H1 (cell line): ENCODE measurements at regions not wholly inside any gene's neighbourhood (a gene's known extent, or its start where the extent isn't known, plus 50 kb on each side); places are given as distances from the start of the nearest gene placed in this dataset.

ENCODE experiments used
- CTCF ChIA-PET: fragments of 300-600 bp; sonication (Branson Sonifier 250); formaldehyde crosslinking; loops from one replicate; lab custom pipeline; 2021; ENCODE audit not compliant: partially characterized antibody; lab: Charles Lee
- POLR2A ChIA-PET: fragments of 300-600 bp; sonication (Branson Sonifier 250); formaldehyde crosslinking; loops from one replicate; lab custom pipeline; 2021; ENCODE audit warnings: inconsistent platforms; ENCODE audit not compliant: partially characterized antibody; lab: Charles Lee
- DNase-seq, 2 experiments: peaks; one replicate each; pipeline versions ENCODE4 v3.0.0 to v3.0.0-alpha.2; 2010 to 2022; ENCODE audit warnings: low spot score in 2 of 2, low read depth in 1 of 2, mixed read lengths in 1 of 2
- FAIRE-seq: peaks from 2 replicates; lab custom pipeline; 2011; peaks lifted over from hg19 to GRCh38; lab: Jason Lieb, UNC
- H2AFZ ChIP-seq: 2 replicates; pipeline ENCODE4 v1.8.1; 2012; ENCODE audit warnings: low read length, inconsistent platforms
- H2AK5ac ChIP-seq: 2 replicates; pipeline ENCODE4 v1.6.1; 2013; ENCODE audit warnings: low read depth, low read length
- H2BK120ac ChIP-seq: replicated peaks from 2 replicates; pipeline ENCODE3; 2013; ENCODE audit warnings: low read depth, low read length, inconsistent platforms
- H2BK12ac ChIP-seq: 2 replicates; pipeline ENCODE4 v1.6.1; 2013; ENCODE audit warnings: low read depth, low read length
- H2BK15ac ChIP-seq: 2 replicates; pipeline ENCODE4 v1.6.1; 2013; ENCODE audit warnings: low read length
- H2BK20ac ChIP-seq: 2 replicates; pipeline ENCODE4 v1.6.1; 2013; ENCODE audit warnings: low read length
- H2BK5ac ChIP-seq: 2 replicates; pipeline ENCODE4 v1.6.1; 2013; ENCODE audit warnings: low read depth, low read length
- H3K14ac ChIP-seq: 2 replicates; pipeline ENCODE4 v1.6.1; 2013; ENCODE audit warnings: inconsistent platforms; ENCODE audit not compliant: insufficient read length
- H3K18ac ChIP-seq: 2 replicates; pipeline ENCODE4 v1.6.1; 2013; ENCODE audit warnings: low read length; ENCODE audit errors: extremely low read depth
- H3K23ac ChIP-seq: 2 replicates; pipeline ENCODE4 v1.6.1; 2013; ENCODE audit warnings: inconsistent platforms; ENCODE audit not compliant: insufficient read length
- H3K23me2 ChIP-seq: 2 replicates; pipeline ENCODE4 v1.6.1; 2013; ENCODE audit warnings: low read depth, low read length
- H3K27ac ChIP-seq: 2 replicates; pipeline ENCODE4 v1.6.1; 2011; ENCODE audit warnings: low read depth, low read length, inconsistent platforms
- H3K27me3 ChIP-seq, 4 experiments: replicated peaks in 1 of 4; 1 replicate in 1 of 4; 2 replicates in 3 of 4; pipeline versions ENCODE4 v1.6.1 to v1.8.1; 2011 to 2013; ENCODE audit warnings: low read length in 3 of 4, mild to moderate bottlenecking in 3 of 4, inconsistent platforms in 2 of 4, mixed read lengths in 2 of 4, moderate library complexity in 1 of 4; ENCODE audit not compliant: control insufficient read depth in 3 of 4, insufficient read depth in 3 of 4; ENCODE audit errors: extremely low read depth in 1 of 4
- H3K36me3 ChIP-seq, 4 experiments: 2 replicates each; pipeline versions ENCODE4 v1.6.1 to v1.8.1; 2011 to 2013; ENCODE audit warnings: mild to moderate bottlenecking in 4 of 4, low read length in 3 of 4, moderate library complexity in 2 of 4, control low read depth in 1 of 4, inconsistent platforms in 1 of 4; ENCODE audit not compliant: insufficient read depth in 4 of 4, control insufficient read depth in 2 of 4
- H3K4ac ChIP-seq: replicated peaks from 2 replicates; pipeline ENCODE3; 2013; ENCODE audit warnings: low read length, low read depth, mixed read lengths, inconsistent platforms; ENCODE audit not compliant: insufficient read length
- H3K4me1 ChIP-seq, 4 experiments: replicated peaks in 1 of 4; 1 replicate in 1 of 4; 2 replicates in 3 of 4; pipeline versions ENCODE4 v1.6.1 to v1.8.1; 2011 to 2013; ENCODE audit warnings: low read length in 3 of 4, inconsistent platforms in 2 of 4, mixed read lengths in 1 of 4; ENCODE audit not compliant: insufficient read depth in 4 of 4, control insufficient read depth in 3 of 4
- H3K4me2 ChIP-seq, 2 experiments: 2 replicates each; pipeline versions ENCODE4 v1.6.1 to v1.8.1; 2011 to 2013; ENCODE audit warnings: low read depth in 2 of 2, low read length in 2 of 2, control low read depth in 1 of 2, inconsistent platforms in 1 of 2, mild to moderate bottlenecking in 1 of 2; ENCODE audit not compliant: insufficient read depth in 1 of 2
- H3K4me3 ChIP-seq, 4 experiments: fragments of 200-600, 300-600 bp in 1 of 4; sonication (generic), shearing (Covaris generic), sonication (Bioruptor Twin) in 1 of 4; 2 replicates each; pipeline versions ENCODE4 v1.5.1 to v1.8.1; 2011 to 2016; ENCODE audit warnings: low read length in 4 of 4, low read depth in 3 of 4, control low read depth in 2 of 4, inconsistent platforms in 2 of 4, mild to moderate bottlenecking in 2 of 4, mixed read lengths in 1 of 4, moderate library complexity in 1 of 4; ENCODE audit not compliant: insufficient read depth in 2 of 4; ENCODE audit errors: extremely low read depth in 1 of 4
- H3K56ac ChIP-seq: replicated peaks from 2 replicates; pipeline ENCODE3; 2013; ENCODE audit warnings: low read depth, mild to moderate bottlenecking, mixed read lengths, low read length, inconsistent platforms; ENCODE audit not compliant: insufficient read length
- H3K79me1 ChIP-seq: 2 replicates; pipeline ENCODE4 v1.6.1; 2013; ENCODE audit warnings: low read depth, low read length, control low read depth
- H3K79me2 ChIP-seq, 2 experiments: 2 replicates each; pipeline versions ENCODE4 v1.6.1 to v1.8.1; 2012 to 2013; ENCODE audit warnings: low read length in 2 of 2, mild to moderate bottlenecking in 2 of 2, inconsistent platforms in 1 of 2; ENCODE audit not compliant: insufficient read depth in 2 of 2, control insufficient read depth in 1 of 2
- H3K9ac ChIP-seq, 4 experiments: replicated peaks in 1 of 4; 1 replicate in 1 of 4; 2 replicates in 3 of 4; pipeline versions ENCODE4 v1.6.1 to v1.8.1; 2011 to 2013; ENCODE audit warnings: low read depth in 3 of 4, low read length in 3 of 4, control low read depth in 2 of 4, mild to moderate bottlenecking in 2 of 4, moderate library complexity in 2 of 4, inconsistent platforms in 1 of 4; ENCODE audit errors: extremely low read depth in 1 of 4
- H3K9me3 ChIP-seq, 2 experiments: 2 replicates each; pipeline versions ENCODE4 v1.6.1 to v1.8.1; 2012 to 2013; ENCODE audit warnings: mild to moderate bottlenecking in 2 of 2, moderate library complexity in 2 of 2, control low read depth in 1 of 2, inconsistent platforms in 1 of 2, low read depth in 1 of 2, low read length in 1 of 2, mixed read lengths in 1 of 2; ENCODE audit not compliant: insufficient read depth in 2 of 2
- H4K20me1 ChIP-seq, 2 experiments: replicated peaks in 1 of 2; 2 replicates each; pipeline versions ENCODE3 to v1.8.1; 2011 to 2013; ENCODE audit warnings: inconsistent platforms in 2 of 2, low read length in 2 of 2, mild to moderate bottlenecking in 1 of 2; ENCODE audit not compliant: insufficient read depth in 2 of 2, control insufficient read depth in 1 of 2
- H4K5ac ChIP-seq: 2 replicates; pipeline ENCODE4 v1.6.1; 2013; ENCODE audit warnings: low read length, low read depth, mixed read lengths, inconsistent platforms; ENCODE audit not compliant: insufficient read length
- H4K8ac ChIP-seq: 2 replicates; pipeline ENCODE4 v1.8.0; 2013; ENCODE audit warnings: mild to moderate bottlenecking, moderate library complexity, low read length, inconsistent platforms; ENCODE audit not compliant: insufficient read depth; ENCODE audit errors: extremely low read depth
- H4K91ac ChIP-seq: replicated peaks from 2 replicates; pipeline ENCODE3; 2013; ENCODE audit warnings: low read length, mixed read lengths, inconsistent platforms; ENCODE audit not compliant: insufficient read length
- BRCA1 ChIP-seq: IDR thresholded peaks from 2 replicates; pipeline ENCODE4 v1.6.1; 2012; ENCODE audit warnings: low read depth, low read length, improper control_type of control experiment
- EGR1 ChIP-seq: IDR thresholded peaks from 2 replicates; pipeline ENCODE4 v1.6.1; 2011; ENCODE audit warnings: low read depth, low read length, borderline replicate concordance
- EZH2 ChIP-seq: fragments of 200-600 bp; sonication (generic); IDR thresholded peaks from 2 replicates; pipeline ENCODE4 v1.7.1; 2012; ENCODE audit warnings: low read depth, mild to moderate bottlenecking, moderate library complexity, low read length, inconsistent platforms; ENCODE audit not compliant: severe bottlenecking
- GTF2F1 ChIP-seq: IDR thresholded peaks from 2 replicates; pipeline ENCODE4 v1.6.1; 2012; ENCODE audit warnings: low read depth, low read length, improper control_type of control experiment, borderline replicate concordance
- JUN ChIP-seq: IDR thresholded peaks from 2 replicates; pipeline ENCODE4 v1.6.1; 2011; ENCODE audit warnings: low read depth, mild to moderate bottlenecking, improper control_type of control experiment, low read length
- MAFK ChIP-seq: IDR thresholded peaks from 2 replicates; pipeline ENCODE4 v1.6.1; 2012; ENCODE audit warnings: low read depth, mild to moderate bottlenecking, improper control_type of control experiment, low read length
- NANOG ChIP-seq: IDR thresholded peaks from 2 replicates; pipeline ENCODE4 v1.6.1; 2011; ENCODE audit warnings: low read length, low read depth, mild to moderate bottlenecking, inconsistent platforms; ENCODE audit not compliant: insufficient read depth, poor library complexity, severe bottlenecking
- YY1 ChIP-seq: IDR thresholded peaks from 2 replicates; pipeline ENCODE4 v1.6.1; 2011; ENCODE audit warnings: low read depth, mild to moderate bottlenecking, low read length
- WGBS, 2 experiments: shearing (Covaris generic) in 1 of 2; methylation state at CpG; one replicate each; pipeline versions ENCODE4 v1.1.6 to v1.1.7; 2013 to 2015; ENCODE audit warnings: low lambda C conversion rate in 2 of 2, mixed read lengths in 2 of 2, inconsistent platforms in 1 of 2, low coverage in 1 of 2, missing lambda C conversion rate in 1 of 2; ENCODE audit not compliant: insufficient replicate concordance in 2 of 2, insufficient coverage in 1 of 2, insufficient read length in 1 of 2; ENCODE audit errors: extremely low coverage in 1 of 2, missing lambda C conversion rate in 1 of 2; 5-methylcytosine and 5-hydroxymethylcytosine counted together
- TF ChIP-seq, protein P1 (sequence below): IDR thresholded peaks from 2 replicates; pipeline ENCODE4 v1.6.1; 2012; ENCODE audit warnings: inconsistent platforms

DNA sequence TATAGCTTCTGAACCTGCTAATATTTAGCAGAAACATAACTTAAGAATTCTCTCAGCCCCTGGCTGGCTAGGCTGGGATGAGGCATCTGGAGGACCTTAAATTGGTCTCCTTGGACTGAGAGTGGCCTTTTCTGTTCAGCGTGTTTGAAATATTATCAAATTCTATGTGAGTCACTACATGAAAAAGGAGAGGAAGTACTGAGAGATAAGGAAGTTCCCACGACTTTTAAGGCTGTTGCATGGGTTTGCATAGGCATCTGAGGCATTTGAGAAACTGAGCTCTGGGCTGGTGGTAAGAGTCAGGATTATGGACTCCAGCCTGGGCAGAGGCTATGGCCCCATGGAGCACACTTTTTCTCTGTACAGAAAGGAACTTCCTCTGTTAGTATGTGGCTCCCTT, 816.2 kb upstream of the GRAMD2B start:
- Histone ChIP-seq H3K9me3 (no peaks in the 10 kb centered on the region), H3K9ac (no peak overlapping the region), H2BK15ac (no peak overlapping the region), H3K4ac (no peak overlapping the region), H2AFZ (no peak overlapping the region), H2BK5ac (no peak overlapping the region), H2BK120ac (no peak overlapping the region), H4K8ac (no peak overlapping the region), H3K4me1 (no peaks in the 10 kb centered on the region), H2AK5ac (no peak overlapping the region), H3K14ac (no peak overlapping the region), H3K79me1 (no peaks in the 10 kb centered on the region), H3K4me3 (no peak overlapping the region), H3K18ac (no peak overlapping the region), H4K5ac (no peak overlapping the region), H3K36me3 (no peaks in the 10 kb centered on the region), H2BK12ac (no peak overlapping the region), H3K56ac (no peak overlapping the region), H3K79me2 (no peaks in the 10 kb centered on the region), H3K27me3 (no peaks in the 10 kb centered on the region), H3K4me2 (no peak overlapping the region), H2BK20ac (no peak overlapping the region), H3K23ac (no peak overlapping the region), H4K20me1 (no peaks in the 10 kb centered on the region), H3K27ac (no peak overlapping the region), H3K23me2 (no peaks in the 10 kb centered on the region), H4K91ac (no peak overlapping the region)
- WGBS, 2 experiments = 95% methylated on average over 2 of the region's 2 CpGs; no CpG with 5 or more reads in 1 of the 2 experiments
- CTCF ChIA-PET = interaction anchor here (1.2 kb wide), 1 partner anchor 10 kb away, joined by 3 read pairs; no protein-coding TSS in a partner anchor
- FAIRE-seq (no peak), DNase-seq (no peak)
- TF ChIP-seq EZH2 = no peak
- TF ChIP-seq, protein P1, sequence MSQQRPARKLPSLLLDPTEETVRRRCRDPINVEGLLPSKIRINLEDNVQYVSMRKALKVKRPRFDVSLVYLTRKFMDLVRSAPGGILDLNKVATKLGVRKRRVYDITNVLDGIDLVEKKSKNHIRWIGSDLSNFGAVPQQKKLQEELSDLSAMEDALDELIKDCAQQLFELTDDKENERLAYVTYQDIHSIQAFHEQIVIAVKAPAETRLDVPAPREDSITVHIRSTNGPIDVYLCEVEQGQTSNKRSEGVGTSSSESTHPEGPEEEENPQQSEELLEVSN = no peak
- TF ChIP-seq YY1 = no peak
- no peak for TF ChIP-seq BRCA1
- no peak for TF ChIP-seq JUN
- TF ChIP-seq NANOG = no peak
- no peak for TF ChIP-seq EGR1
- TF ChIP-seq GTF2F1 = no peak
- no peak for TF ChIP-seq MAFK
- POLR2A ChIA-PET = no interaction called here
